DOHH2 (cell line): ENCODE measurements at regions not wholly inside any gene's neighbourhood (a gene's known extent, or its start where the extent isn't known, plus 50 kb on each side); places are given as distances from the start of the nearest gene placed in this dataset.

Source experiments
- H3F3A ChIP-seq: fragments of 200-600 bp; sonication (generic), shearing (Covaris generic); 2 replicates; pipeline ENCODE4 v1.6.0; 2016; ENCODE audit warnings: antibody characterized with exemption, mild to moderate bottlenecking; ENCODE audit not compliant: control insufficient read depth, insufficient read depth
- H3K27ac ChIP-seq: fragments of 200-600 bp; sonication (generic); 2 replicates; pipeline ENCODE4 v1.5.1; 2014; ENCODE audit warnings: low read depth, mild to moderate bottlenecking, low read length, moderate library complexity
- H3K27me3 ChIP-seq: fragments of 200-600 bp; sonication (generic); 2 replicates; pipeline ENCODE4 v1.6.1; 2014; ENCODE audit warnings: mild to moderate bottlenecking, low read length, mixed read lengths; ENCODE audit not compliant: control insufficient read depth
- H3K36me3 ChIP-seq: fragments of 200-600 bp; sonication (generic); 2 replicates; pipeline ENCODE4 v1.6.1; 2014; ENCODE audit warnings: mild to moderate bottlenecking, low read length, moderate library complexity, mixed read lengths; ENCODE audit not compliant: control insufficient read depth
- H3K4me1 ChIP-seq: fragments of 200-600 bp; sonication (generic); 2 replicates; pipeline ENCODE4 v1.6.1; 2014; ENCODE audit warnings: mild to moderate bottlenecking, low read length, mixed read lengths; ENCODE audit not compliant: control insufficient read depth
- H3K4me2 ChIP-seq: fragments of 200-600 bp; sonication (generic); 2 replicates; pipeline ENCODE4 v1.6.0; 2014; ENCODE audit warnings: mild to moderate bottlenecking, low read length, moderate library complexity
- H3K4me3 ChIP-seq: fragments of 200-600 bp; sonication (generic); 2 replicates; pipeline ENCODE4 v1.5.1; 2014; ENCODE audit warnings: mild to moderate bottlenecking, low read length, mixed read lengths
- H3K79me2 ChIP-seq: fragments of 200-600 bp; sonication (generic); 2 replicates; pipeline ENCODE4 v1.6.1; 2014; ENCODE audit warnings: mild to moderate bottlenecking, low read length, mixed read lengths; ENCODE audit not compliant: control insufficient read depth
- H3K9me2 ChIP-seq: fragments of 200-600 bp; sonication (generic); replicated peaks from 2 replicates; pipeline ENCODE4 v1.6.1; 2014; ENCODE audit warnings: mild to moderate bottlenecking, low read length, mixed read lengths; ENCODE audit not compliant: control insufficient read depth
- H3K9me3 ChIP-seq: fragments of 200-600 bp; sonication (generic); 2 replicates; pipeline ENCODE4 v1.6.1; 2014; ENCODE audit warnings: antibody characterized with exemption, low read length, mixed read lengths; ENCODE audit not compliant: control insufficient read depth, insufficient read depth
- H4K20me1 ChIP-seq: fragments of 200-600 bp; sonication (generic); 2 replicates; pipeline ENCODE4 v1.6.0; 2014; ENCODE audit warnings: low read depth, mild to moderate bottlenecking, antibody characterized with exemption, low read length, moderate library complexity; ENCODE audit not compliant: control insufficient read depth, insufficient read depth
- EZH2phosphoT487 ChIP-seq: fragments of 200-600 bp; sonication (generic); IDR thresholded peaks from 2 replicates; pipeline ENCODE4 v1.6.1; 2017; ENCODE audit warnings: borderline replicate concordance, mild to moderate bottlenecking, antibody characterized with exemption, low read length, moderate library complexity, mixed read lengths
- TF ChIP-seq, protein P1 (sequence below): fragments of 200-600 bp; sonication (generic); IDR thresholded peaks from one replicate; pipeline ENCODE4 v1.5.1; 2014; ENCODE audit warnings: antibody characterized with exemption, mild to moderate bottlenecking, low read depth, low read length; ENCODE audit not compliant: poor library complexity, severe bottlenecking

DNA sequence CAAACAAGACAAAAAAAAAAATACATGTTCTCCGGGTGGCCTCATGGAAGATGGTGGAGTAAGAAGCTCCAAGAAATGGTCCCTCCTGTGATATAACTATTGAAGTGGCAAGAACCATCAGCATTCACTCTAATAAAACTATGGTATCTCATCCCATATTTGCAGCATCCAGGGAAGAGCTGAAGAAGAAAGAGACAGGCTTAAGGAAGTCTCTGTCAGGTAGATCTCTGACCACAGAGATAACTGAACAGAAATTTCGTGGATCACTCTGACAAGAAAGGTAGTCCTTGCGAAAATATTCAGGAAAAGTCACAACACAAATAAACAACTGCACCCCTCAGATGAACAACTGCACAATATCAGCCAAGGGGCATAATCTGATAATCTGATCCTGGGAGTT lies 54.6 kb upstream of the IGLL5 start:
- H3K4me1 ChIP-seq: no peaks in the 10 kb centered on the region
- no peaks in the 10 kb centered on the region for H3K36me3 ChIP-seq
- H3K9me2 ChIP-seq: no peaks in the 10 kb centered on the region
- no peak overlapping the region for H3K27ac ChIP-seq
- H4K20me1 ChIP-seq: no peaks in the 10 kb centered on the region
- TF ChIP-seq EZH2phosphoT487: no peak
- no peaks in the 10 kb centered on the region for H3K27me3 ChIP-seq
- no peaks in the 10 kb centered on the region for H3F3A ChIP-seq
- no peaks in the 10 kb centered on the region for H3K9me3 ChIP-seq
- no peak overlapping the region for H3K4me2 ChIP-seq
- no peaks in the 10 kb centered on the region for H3K79me2 ChIP-seq
- H3K4me3 ChIP-seq: no peak overlapping the region

DNA sequence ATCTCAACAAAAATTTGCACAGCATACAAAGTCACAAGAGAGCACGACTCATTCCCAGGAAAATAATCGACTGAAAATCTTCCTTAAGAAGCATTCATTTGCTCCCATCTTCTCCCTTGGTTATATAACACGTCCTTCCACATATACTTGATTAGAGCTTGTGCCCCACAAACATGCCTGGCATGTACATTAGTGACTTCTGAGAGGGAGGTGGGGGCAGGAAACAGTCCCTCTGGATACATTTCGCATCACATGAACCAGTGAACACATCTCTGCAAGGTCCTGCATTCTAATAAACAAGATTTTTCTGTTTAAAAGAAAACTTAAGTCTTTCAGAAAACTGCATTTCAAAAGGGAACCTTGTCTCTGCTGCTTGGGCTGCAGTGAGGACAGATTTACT lies 54.1 kb upstream of the IGLL5 start:
- H3K27me3 ChIP-seq: no peaks in the 10 kb centered on the region
- H3K4me3 ChIP-seq: no peak overlapping the region
- H3K9me3 ChIP-seq: no peaks in the 10 kb centered on the region
- H3K4me2 ChIP-seq: no peak overlapping the region
- H3K36me3 ChIP-seq: no peaks in the 10 kb centered on the region
- no peaks in the 10 kb centered on the region for H3F3A ChIP-seq
- no peaks in the 10 kb centered on the region for H3K79me2 ChIP-seq
- TF ChIP-seq EZH2phosphoT487: no peak
- TF ChIP-seq, protein P1, sequence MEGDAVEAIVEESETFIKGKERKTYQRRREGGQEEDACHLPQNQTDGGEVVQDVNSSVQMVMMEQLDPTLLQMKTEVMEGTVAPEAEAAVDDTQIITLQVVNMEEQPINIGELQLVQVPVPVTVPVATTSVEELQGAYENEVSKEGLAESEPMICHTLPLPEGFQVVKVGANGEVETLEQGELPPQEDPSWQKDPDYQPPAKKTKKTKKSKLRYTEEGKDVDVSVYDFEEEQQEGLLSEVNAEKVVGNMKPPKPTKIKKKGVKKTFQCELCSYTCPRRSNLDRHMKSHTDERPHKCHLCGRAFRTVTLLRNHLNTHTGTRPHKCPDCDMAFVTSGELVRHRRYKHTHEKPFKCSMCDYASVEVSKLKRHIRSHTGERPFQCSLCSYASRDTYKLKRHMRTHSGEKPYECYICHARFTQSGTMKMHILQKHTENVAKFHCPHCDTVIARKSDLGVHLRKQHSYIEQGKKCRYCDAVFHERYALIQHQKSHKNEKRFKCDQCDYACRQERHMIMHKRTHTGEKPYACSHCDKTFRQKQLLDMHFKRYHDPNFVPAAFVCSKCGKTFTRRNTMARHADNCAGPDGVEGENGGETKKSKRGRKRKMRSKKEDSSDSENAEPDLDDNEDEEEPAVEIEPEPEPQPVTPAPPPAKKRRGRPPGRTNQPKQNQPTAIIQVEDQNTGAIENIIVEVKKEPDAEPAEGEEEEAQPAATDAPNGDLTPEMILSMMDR: no peak
- H4K20me1 ChIP-seq: no peaks in the 10 kb centered on the region
- no peaks in the 10 kb centered on the region for H3K9me2 ChIP-seq
- no peaks in the 10 kb centered on the region for H3K4me1 ChIP-seq
- H3K27ac ChIP-seq: no peak overlapping the region

DNA sequence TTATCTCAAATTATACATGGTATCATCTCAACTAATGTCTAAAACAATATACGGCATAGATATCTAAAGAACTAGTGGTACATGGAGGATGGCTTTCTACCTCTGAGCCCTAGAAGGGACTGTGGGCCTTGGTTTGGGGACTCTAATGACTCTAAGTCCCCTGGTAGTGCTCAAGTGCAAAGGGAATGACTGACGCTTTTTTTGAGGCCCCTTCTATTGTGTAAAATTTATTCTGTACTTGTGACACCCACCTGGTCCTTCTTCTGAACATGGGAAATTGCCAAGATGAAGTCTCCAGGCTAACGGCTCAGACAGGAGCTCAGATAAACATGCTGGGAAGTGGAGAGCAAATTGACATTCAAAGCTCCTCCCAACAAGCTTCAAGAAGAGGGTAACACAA lies 53.4 kb upstream of the IGLL5 start:
- Histone ChIP-seq H3K9me2 (no peaks in the 10 kb centered on the region), H3K4me3 (no peak overlapping the region), H3K9me3 (no peaks in the 10 kb centered on the region), H3F3A (no peaks in the 10 kb centered on the region), H3K79me2 (no peaks in the 10 kb centered on the region), H3K4me1 (no peaks in the 10 kb centered on the region), H4K20me1 (no peaks in the 10 kb centered on the region), H3K36me3 (no peaks in the 10 kb centered on the region), H3K27me3 (no peaks in the 10 kb centered on the region), H3K4me2 (no peak overlapping the region), H3K27ac (no peak overlapping the region)
- no peak for TF ChIP-seq EZH2phosphoT487
- TF ChIP-seq, protein P1: no peak

DNA sequence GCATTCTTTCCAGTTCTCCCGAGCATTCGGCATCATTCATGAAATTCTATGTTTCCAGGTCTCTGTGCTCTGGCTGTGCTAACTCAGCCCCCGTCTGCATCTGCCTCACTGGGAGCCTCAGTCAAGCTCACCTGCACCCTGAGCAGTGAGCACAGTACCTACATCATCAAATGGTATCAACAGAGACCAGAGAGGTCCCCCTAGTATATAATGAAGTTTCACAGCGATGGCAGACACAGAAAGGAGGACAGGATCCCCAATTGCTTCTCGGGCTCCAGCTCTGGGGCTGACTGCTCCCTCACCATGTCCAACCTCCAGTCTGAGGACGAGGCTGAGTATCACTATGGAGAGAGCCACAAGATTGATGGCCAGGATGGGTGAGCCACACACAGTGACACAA lies 52.8 kb upstream of the IGLL5 start:
- H4K20me1 ChIP-seq: no peaks in the 10 kb centered on the region
- no peaks in the 10 kb centered on the region for H3K36me3 ChIP-seq
- no peaks in the 10 kb centered on the region for H3K27me3 ChIP-seq
- H3K4me2 ChIP-seq: no peak overlapping the region
- H3K27ac ChIP-seq: no peak overlapping the region
- no peaks in the 10 kb centered on the region for H3K9me2 ChIP-seq
- H3K4me1 ChIP-seq: no peaks in the 10 kb centered on the region
- no peaks in the 10 kb centered on the region for H3K9me3 ChIP-seq
- no peaks in the 10 kb centered on the region for H3K79me2 ChIP-seq
- H3F3A ChIP-seq: no peaks in the 10 kb centered on the region
- TF ChIP-seq EZH2phosphoT487: no peak
- TF ChIP-seq, protein P1: no peak
- H3K4me3 ChIP-seq: no peak overlapping the region
